Psoas muscle (tissue), 7 donors: ENCODE measurements at regions not wholly inside any gene's neighbourhood (a gene's known extent, or its start where the extent isn't known, plus 50 kb on each side); places are given as distances from the start of the nearest gene placed in this dataset.

Source experiments
- ATAC-seq, 4 donors: fragments of 200-7000 bp; cut with Tn5 transposase; one replicate each; pipeline ENCODE4 v1.9.1; 2020; ENCODE audit warnings: moderate library complexity in 3 of 4, mild to moderate bottlenecking in 2 of 4
- DNase-seq, 2 donors: peaks; one replicate each; pipeline ENCODE4 v3.0.0-alpha.2; 2020
- H3K27ac ChIP-seq: fragments of 200-600 bp; one replicate; pipeline ENCODE4 v1.8.0; 2022
- H3K27me3 ChIP-seq, 3 donors: fragments of 200-600 bp in 1 of 3; one replicate each; pipeline versions ENCODE4 v1.6.1 to v1.8.0; 2013 to 2022; ENCODE audit warnings: low read length in 2 of 3, mild to moderate bottlenecking in 2 of 3, moderate library complexity in 1 of 3; ENCODE audit not compliant: insufficient read depth in 3 of 3
- H3K36me3 ChIP-seq, 2 donors: fragments of 200-600 bp in 1 of 2; one replicate each; pipeline versions ENCODE4 v1.6.1 to v1.8.0; 2013 to 2022; ENCODE audit warnings: low read depth in 1 of 2, mild to moderate bottlenecking in 1 of 2, moderate library complexity in 1 of 2; ENCODE audit not compliant: insufficient read depth in 1 of 2
- H3K4me1 ChIP-seq: fragments of 200-600 bp; one replicate; pipeline ENCODE4 v1.8.0; 2022
- H3K4me3 ChIP-seq: fragments of 200-600 bp; one replicate; pipeline ENCODE4 v1.8.0; 2022; ENCODE audit warnings: mild to moderate bottlenecking
- H3K9me3 ChIP-seq: fragments of 200-600 bp; one replicate; pipeline ENCODE4 v1.8.0; 2022
- CTCF ChIP-seq: fragments of 200-600 bp; IDR thresholded peaks from one replicate; pipeline ENCODE4 v1.8.0; 2022; ENCODE audit warnings: antibody characterized with exemption
- WGBS, 3 donors: extraction: QIAGEN DNeasy Blood & Tissue Kit; methylation state at CpG; one replicate each; pipeline versions ENCODE4 v1.1.6 to v1.1.7; 2013; 5-methylcytosine and 5-hydroxymethylcytosine counted together
- intact Hi-C, 2 donors: fragments of 100-400 bp; cut with DNase I; formaldehyde crosslinking; loops; one replicate each; pipeline versions ENCODE4 v1.11.0 to v1.14.2; 2022
- donor health status: healthy with polysubstance abuse.
- donor health status: DM: no; HTN: no; CAD: no; lungs with moderate emphysema.
- donor health status: Bipolar disorder and iron deficiency.
- donor health status: healthy.
- donor health status: DM: yes; HTN: yes; CAD: no.
- donor health status: DM: no; HTN: no; CAD: no.
- donor health status: DM: yes; HTN: yes; CAD: no.

DNA sequence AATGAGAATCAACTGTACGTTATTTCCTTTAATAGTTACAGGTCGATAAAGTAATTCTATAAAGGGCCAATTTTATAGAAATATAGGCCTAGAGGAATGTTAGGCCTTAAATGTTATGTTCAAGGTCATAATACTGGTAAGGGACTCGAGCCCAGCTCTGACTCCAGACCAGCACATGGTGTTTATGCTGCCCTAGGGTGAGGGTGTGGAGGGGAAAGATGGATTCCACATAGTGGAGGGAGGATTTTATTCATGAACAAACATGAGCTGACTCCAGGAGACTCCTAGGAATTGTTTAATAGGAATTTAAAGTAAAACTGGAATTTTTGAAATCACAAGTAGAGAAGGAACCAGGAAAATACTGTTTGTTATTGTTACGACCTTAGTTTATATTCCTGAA, 139.9 kb downstream of the LACC1 start:
- intact Hi-C loops: no loop called here
- H3K27ac ChIP-seq: no peak overlapping the region
- WGBS, 3 donors: 90 to 94% (median 93%) methylated on average over 4 of the region's 4 CpGs
- H3K27me3 ChIP-seq: no peaks in the 10 kb centered on the region
- no peaks in the 10 kb centered on the region for H3K36me3 ChIP-seq
- DNase-seq (no peak), ATAC-seq (no peak)
- H3K4me3 ChIP-seq: no peak overlapping the region
- H3K9me3 ChIP-seq: no peaks in the 10 kb centered on the region
- peaks cover 4% of the 10 kb centered on the region for H3K4me1 ChIP-seq
- no peak for TF ChIP-seq CTCF

GRCh38 chr13:44021422-44021821, 141.7 kb downstream of the LACC1 start:
- Histone ChIP-seq H3K27me3 (no peaks in the 10 kb centered on the region), H3K9me3 (no peaks in the 10 kb centered on the region), H3K4me1 (no peaks in the 10 kb centered on the region), H3K27ac (no peak overlapping the region), H3K4me3 (no peak overlapping the region), H3K36me3 (no peaks in the 10 kb centered on the region)
- intact Hi-C loops: no loop called here
- no peak for TF ChIP-seq CTCF
- 49 to 68% (median 59%) methylated on average over 3 of the region's 3 CpGs for WGBS, 3 donors
- no peak for DNase-seq
- no peak for ATAC-seq

GRCh38 chr13:44022196-44022595, 142.5 kb downstream of the LACC1 start:
- 96 to 97% (median 97%) methylated on average over 2 of the region's 2 CpGs for WGBS, 3 donors
- no peaks in the 10 kb centered on the region for H3K9me3 ChIP-seq
- ATAC-seq (no peak), DNase-seq (no peak)
- no peak overlapping the region for H3K4me3 ChIP-seq
- no peak overlapping the region for H3K27ac ChIP-seq
- intact Hi-C loops: no loop called here
- no peaks in the 10 kb centered on the region for H3K36me3 ChIP-seq
- H3K27me3 ChIP-seq: no peaks in the 10 kb centered on the region
- H3K4me1 ChIP-seq: no peaks in the 10 kb centered on the region
- TF ChIP-seq CTCF: no peak

DNA sequence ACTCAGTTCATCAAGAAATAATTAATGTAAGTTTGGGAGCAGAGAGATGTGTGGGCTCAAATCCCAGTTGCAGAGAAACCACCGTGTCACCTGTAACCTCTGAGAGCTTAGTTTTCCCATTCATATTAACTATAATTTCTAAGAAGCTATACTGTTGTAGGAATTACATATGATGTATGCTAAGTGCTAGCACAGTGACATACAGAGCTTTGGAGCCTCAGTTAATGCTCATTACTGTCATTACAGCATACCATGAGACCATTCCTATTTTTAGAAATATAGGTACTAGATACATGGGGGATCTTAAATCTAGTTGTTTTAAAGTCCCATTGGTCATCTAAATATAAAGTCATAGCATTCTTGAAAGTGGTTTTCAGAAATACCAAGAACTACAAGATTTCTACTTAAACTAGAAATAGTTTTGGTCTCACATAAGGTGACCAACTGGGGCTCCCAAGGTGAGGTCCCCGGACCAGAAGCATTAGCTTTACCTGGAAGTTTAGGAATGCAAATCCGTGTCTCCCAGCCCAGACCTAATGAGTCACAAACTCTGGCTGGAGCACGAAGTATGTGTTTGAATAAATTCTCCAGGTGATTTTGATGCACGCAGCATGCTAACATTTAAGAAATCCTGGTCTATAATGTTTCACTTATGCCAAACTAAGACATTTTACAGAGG, 144.6 kb downstream of the LACC1 start:
- no peaks in the 10 kb centered on the region for H3K4me1 ChIP-seq
- DNase-seq: no peak
- H3K36me3 ChIP-seq: no peaks in the 10 kb centered on the region
- no peak for TF ChIP-seq CTCF
- no peak overlapping the region for H3K4me3 ChIP-seq
- no peak overlapping the region for H3K27ac ChIP-seq
- H3K9me3 ChIP-seq: no peaks in the 10 kb centered on the region
- intact Hi-C loops: no loop called here
- WGBS, 3 donors: 82 to 86% (median 85%) methylated on average over 5 of the region's 5 CpGs
- H3K27me3 ChIP-seq: no peaks in the 10 kb centered on the region
- no peak for ATAC-seq

DNA sequence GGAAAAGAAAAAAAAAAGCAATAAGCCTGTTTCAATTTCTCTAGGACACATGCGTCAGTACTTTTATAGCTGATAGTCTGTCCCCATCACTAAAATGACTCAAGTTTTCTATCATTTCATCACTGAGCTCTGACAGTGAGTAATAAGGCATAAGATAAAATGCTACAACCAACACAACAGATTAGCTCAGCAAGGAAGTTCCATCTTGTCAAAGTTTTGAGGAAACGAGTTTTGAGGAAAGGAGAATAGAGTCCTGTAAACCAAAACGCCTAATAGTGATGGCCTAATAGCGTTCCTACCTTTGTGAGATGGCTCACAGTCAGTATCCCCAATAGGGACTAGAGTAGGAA, 145.1 kb downstream of the LACC1 start:
- ATAC-seq (no peak), DNase-seq (no peak)
- WGBS, 3 donors: 69 to 78% (median 72%) methylated on average over 4 of the region's 4 CpGs
- H3K4me3 ChIP-seq: no peak overlapping the region
- H3K9me3 ChIP-seq: no peaks in the 10 kb centered on the region
- no peak for TF ChIP-seq CTCF
- no peaks in the 10 kb centered on the region for H3K4me1 ChIP-seq
- intact Hi-C loops: no loop called here
- no peaks in the 10 kb centered on the region for H3K27me3 ChIP-seq
- no peaks in the 10 kb centered on the region for H3K36me3 ChIP-seq
- H3K27ac ChIP-seq: no peak overlapping the region
